CD14-positive monocyte (primary cell): ENCODE measurements at regions not wholly inside any gene's neighbourhood (a gene's known extent, or its start where the extent isn't known, plus 50 kb on each side); places are given as distances from the start of the nearest gene placed in this dataset.

Experiments used
- DNase-seq, 3 donors: peaks; one replicate each; pipeline ENCODE4 v3.0.0-alpha.2; 2011 to 2022
- H2AFZ ChIP-seq: 2 replicates; pipeline ENCODE4 v1.6.0; 2012; ENCODE audit warnings: mild to moderate bottlenecking, low read depth, low read length, inconsistent platforms; ENCODE audit not compliant: insufficient read depth, poor library complexity, severe bottlenecking
- H3K27ac ChIP-seq, 2 donors: 1 replicate in 1 of 2; 2 replicates in 1 of 2; pipeline ENCODE4 v1.5.1; 2012 to 2013; ENCODE audit warnings: low read length in 2 of 2, control low read depth in 1 of 2, inconsistent platforms in 1 of 2, low read depth in 1 of 2, mild to moderate bottlenecking in 1 of 2
- H3K27me3 ChIP-seq, 2 donors: one replicate each; pipeline versions ENCODE4 v1.6.0 to v1.6.1; 2011 to 2013; ENCODE audit warnings: low read length in 2 of 2; ENCODE audit not compliant: control insufficient read depth in 2 of 2, insufficient read depth in 2 of 2
- H3K36me3 ChIP-seq, 2 donors: replicated peaks in 1 of 2; 1 replicate in 1 of 2; 2 replicates in 1 of 2; pipeline versions ENCODE4 v1.5.1 to v1.6.1; 2012 to 2013; ENCODE audit warnings: low read length in 2 of 2, control low read depth in 1 of 2, inconsistent platforms in 1 of 2, mild to moderate bottlenecking in 1 of 2; ENCODE audit not compliant: insufficient read depth in 2 of 2, control insufficient read depth in 1 of 2
- H3K4me1 ChIP-seq, 2 donors: 1 replicate in 1 of 2; 2 replicates in 1 of 2; pipeline versions ENCODE4 v1.5.1 to v1.6.1; 2012 to 2013; ENCODE audit warnings: low read length in 2 of 2, control low read depth in 1 of 2, inconsistent platforms in 1 of 2, mild to moderate bottlenecking in 1 of 2, moderate library complexity in 1 of 2; ENCODE audit not compliant: insufficient read depth in 2 of 2, control insufficient read depth in 1 of 2
- H3K4me2 ChIP-seq: replicated peaks from 2 replicates; pipeline ENCODE3; 2012; ENCODE audit warnings: low read length, moderate library complexity, mild to moderate bottlenecking; ENCODE audit not compliant: poor library complexity, severe bottlenecking; ENCODE audit errors: extremely low read depth
- H3K4me3 ChIP-seq, 3 experiments: fragments of 200-600 bp in 1 of 3; sonication (generic) in 1 of 3; replicated peaks in 1 of 3; 1 replicate in 2 of 3; 2 replicates in 1 of 3; pipeline ENCODE4 v1.5.1; 2011 to 2013; ENCODE audit warnings: low read length in 3 of 3, mild to moderate bottlenecking in 3 of 3, control low read depth in 2 of 3, low read depth in 2 of 3, inconsistent platforms in 1 of 3, moderate library complexity in 1 of 3
- H3K79me2 ChIP-seq: 2 replicates; pipeline ENCODE4 v1.6.0; 2012; ENCODE audit warnings: mild to moderate bottlenecking, control low read depth, inconsistent platforms, low read length, moderate library complexity; ENCODE audit not compliant: insufficient read depth
- H3K9ac ChIP-seq: 2 replicates; pipeline ENCODE4 v1.6.0; 2017; ENCODE audit warnings: low read length, mild to moderate bottlenecking; ENCODE audit not compliant: insufficient read depth, poor library complexity, severe bottlenecking
- H3K9me3 ChIP-seq, 2 donors: replicated peaks in 1 of 2; 1 replicate in 1 of 2; 2 replicates in 1 of 2; pipeline versions ENCODE4 v1.5.1 to v1.6.1; 2012 to 2013; ENCODE audit warnings: low read length in 2 of 2, control low read depth in 1 of 2; ENCODE audit not compliant: control insufficient read depth in 1 of 2, insufficient read depth in 1 of 2
- H4K20me1 ChIP-seq: 2 replicates; pipeline ENCODE4 v1.6.0; 2012; ENCODE audit warnings: mild to moderate bottlenecking, low read length, control low read depth, moderate library complexity; ENCODE audit not compliant: insufficient read depth
- H3K27ac Mint-ChIP-seq, 7 donors: one replicate each; pipeline ENCODE4 v1.8.0; 2020; ENCODE audit warnings: mild to moderate bottlenecking in 7 of 7, mixed read lengths in 7 of 7, moderate library complexity in 6 of 7, inconsistent platforms in 2 of 7
- H3K27me3 Mint-ChIP-seq, 3 donors: one replicate each; pipeline ENCODE4 v1.8.0; 2021 to 2022; ENCODE audit warnings: low read depth in 3 of 3, mild to moderate bottlenecking in 3 of 3, mixed read lengths in 3 of 3, moderate library complexity in 3 of 3, inconsistent platforms in 1 of 3
- H3K36me3 Mint-ChIP-seq, 2 donors: one replicate each; pipeline ENCODE4 v1.8.0; 2020; ENCODE audit warnings: mixed read lengths in 2 of 2, inconsistent platforms in 1 of 2, mild to moderate bottlenecking in 1 of 2
- H3K4me1 Mint-ChIP-seq: one replicate; pipeline ENCODE4 v1.8.0; 2020; ENCODE audit warnings: mild to moderate bottlenecking, mixed read lengths
- H3K4me3 Mint-ChIP-seq, 2 donors: one replicate each; pipeline ENCODE4 v1.8.0; 2020; ENCODE audit warnings: mild to moderate bottlenecking in 2 of 2, mixed read lengths in 2 of 2, moderate library complexity in 1 of 2
- H3K9me3 Mint-ChIP-seq, 7 donors: one replicate each; pipeline ENCODE4 v1.8.0; 2020 to 2022; ENCODE audit warnings: mixed read lengths in 7 of 7, mild to moderate bottlenecking in 6 of 7, moderate library complexity in 6 of 7, inconsistent platforms in 2 of 7
- WGBS: methylation state at CpG from one replicate; pipeline ENCODE4 v1.1.5; 2013; ENCODE audit warnings: missing lambda C conversion rate; ENCODE audit not compliant: insufficient coverage; 5-methylcytosine and 5-hydroxymethylcytosine counted together
- intact Hi-C, 2 donors: fragments of 100-400 bp; cut with micrococcal nuclease; formaldehyde crosslinking; loops; one replicate each; pipeline versions ENCODE4 v1.15.0 to v1.15.1; 2023
- TF ChIP-seq, protein P1 (sequence below): fragments of 200-600 bp; IDR thresholded peaks from one replicate; pipeline ENCODE4 v1.8.0; 2022; ENCODE audit warnings: antibody characterized with exemption, mild to moderate bottlenecking

DNA sequence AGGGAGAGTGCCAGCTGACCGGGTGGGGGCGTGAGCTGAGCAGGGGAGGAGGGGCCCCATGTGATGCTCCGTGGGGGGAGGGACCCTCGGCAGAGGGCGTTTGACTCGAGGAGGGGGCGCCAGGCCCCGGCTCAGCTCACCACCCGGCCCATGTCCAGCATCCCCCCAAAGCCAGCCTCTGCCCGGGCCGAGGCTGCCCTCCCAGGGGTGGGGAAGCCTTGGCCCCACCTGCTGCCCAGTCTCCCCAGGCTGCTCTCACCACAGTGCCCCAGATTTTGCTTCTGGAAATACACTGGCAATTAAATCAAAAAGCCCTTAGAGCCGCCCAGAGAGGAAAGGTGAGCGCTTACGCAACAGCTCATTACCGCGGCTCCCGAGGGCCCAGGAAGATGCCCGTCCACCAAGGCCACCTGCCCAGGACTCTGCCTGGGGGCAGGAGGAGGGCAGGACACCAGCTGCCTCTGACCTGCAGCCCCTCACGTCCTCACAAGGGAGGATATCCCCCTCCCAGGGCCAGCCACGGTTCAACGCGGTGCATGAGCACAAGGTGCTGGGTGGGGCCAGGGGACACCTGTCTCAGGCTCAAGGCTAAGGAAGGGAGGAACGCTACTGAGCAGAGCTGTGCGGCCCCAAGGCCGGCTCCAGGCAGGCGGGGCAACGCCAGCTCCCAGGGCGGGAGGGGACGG is 70.0 kb upstream of the INPP5A start:
- no peak overlapping the region for H2AFZ ChIP-seq

DNA sequence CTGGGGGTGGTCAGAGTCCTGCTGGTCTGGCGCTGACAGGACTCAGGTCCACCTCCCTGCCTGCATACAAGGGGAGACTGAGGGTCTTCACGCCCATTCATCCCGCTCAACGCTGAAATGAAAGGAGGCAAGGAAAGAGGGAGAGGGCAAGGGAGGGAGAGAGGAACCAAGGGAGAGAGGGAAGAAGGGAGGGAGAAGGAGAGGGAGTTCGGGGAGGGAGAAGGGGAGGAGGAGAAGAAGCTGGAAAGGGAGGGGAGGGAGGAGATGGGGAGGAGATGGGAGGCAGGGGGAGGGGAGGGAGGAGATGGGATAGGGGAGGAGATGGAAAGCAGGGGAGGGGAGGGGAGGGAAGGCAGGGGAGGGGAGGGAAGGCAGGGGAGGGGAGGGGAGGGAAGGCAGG is 69.4 kb upstream of the INPP5A start:
- no peak overlapping the region for H3K4me2 ChIP-seq
- no peak overlapping the region for H3K27ac Mint-ChIP-seq
- H3K9ac ChIP-seq: no peak overlapping the region

More for the DNA sequence above, 70.0 kb upstream of the INPP5A start:
- no peak overlapping the region for H3K27ac Mint-ChIP-seq
- H3K4me1 ChIP-seq: no peaks in the 10 kb centered on the region
- H3K27ac ChIP-seq: no peak overlapping the region
- no peaks in the 10 kb centered on the region for H3K4me1 Mint-ChIP-seq
- H3K4me3 Mint-ChIP-seq: no peak overlapping the region
- no peaks in the 10 kb centered on the region for H3K36me3 Mint-ChIP-seq
- H4K20me1 ChIP-seq: no peaks in the 10 kb centered on the region
- TF ChIP-seq, protein P1, sequence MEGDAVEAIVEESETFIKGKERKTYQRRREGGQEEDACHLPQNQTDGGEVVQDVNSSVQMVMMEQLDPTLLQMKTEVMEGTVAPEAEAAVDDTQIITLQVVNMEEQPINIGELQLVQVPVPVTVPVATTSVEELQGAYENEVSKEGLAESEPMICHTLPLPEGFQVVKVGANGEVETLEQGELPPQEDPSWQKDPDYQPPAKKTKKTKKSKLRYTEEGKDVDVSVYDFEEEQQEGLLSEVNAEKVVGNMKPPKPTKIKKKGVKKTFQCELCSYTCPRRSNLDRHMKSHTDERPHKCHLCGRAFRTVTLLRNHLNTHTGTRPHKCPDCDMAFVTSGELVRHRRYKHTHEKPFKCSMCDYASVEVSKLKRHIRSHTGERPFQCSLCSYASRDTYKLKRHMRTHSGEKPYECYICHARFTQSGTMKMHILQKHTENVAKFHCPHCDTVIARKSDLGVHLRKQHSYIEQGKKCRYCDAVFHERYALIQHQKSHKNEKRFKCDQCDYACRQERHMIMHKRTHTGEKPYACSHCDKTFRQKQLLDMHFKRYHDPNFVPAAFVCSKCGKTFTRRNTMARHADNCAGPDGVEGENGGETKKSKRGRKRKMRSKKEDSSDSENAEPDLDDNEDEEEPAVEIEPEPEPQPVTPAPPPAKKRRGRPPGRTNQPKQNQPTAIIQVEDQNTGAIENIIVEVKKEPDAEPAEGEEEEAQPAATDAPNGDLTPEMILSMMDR: no peak
- H3K27me3 ChIP-seq: peaks cover 0 to 2% of the 10 kb centered on the region in 2 donors
- H3K36me3 ChIP-seq: no peaks in the 10 kb centered on the region
- no peaks in the 10 kb centered on the region for H3K79me2 ChIP-seq
- whole genome bisulfite sequencing: 54% methylated on average over 18 of the region's 29 CpGs
- H3K9ac ChIP-seq: no peak overlapping the region
- H3K4me2 ChIP-seq: no peak overlapping the region
- peaks cover 0 to 17% of the 10 kb centered on the region in 2 donors for H3K9me3 ChIP-seq
- H3K4me3 ChIP-seq: no peak overlapping the region
- H3K9me3 Mint-ChIP-seq: peaks cover 0 to 18% (median 10%) of the 10 kb centered on the region in 7 donors
- intact Hi-C loops: no loop called here
- no peak for DNase-seq
- peaks cover 4 to 7% (median 6%) of the 10 kb centered on the region in 3 donors for H3K27me3 Mint-ChIP-seq

More for the DNA sequence above, 69.4 kb upstream of the INPP5A start:
- WGBS: 90% methylated on average over 2 of the region's 5 CpGs
- Histone ChIP-seq H3K4me1 (no peaks in the 10 kb centered on the region), H3K79me2 (no peaks in the 10 kb centered on the region), H3K27ac (no peak overlapping the region), H3K4me3 (no peak overlapping the region), H3K27me3 (peaks cover 0 to 2% of the 10 kb centered on the region in 2 donors), H4K20me1 (no peaks in the 10 kb centered on the region), H3K9me3 (peaks cover 0 to 17% of the 10 kb centered on the region in 2 donors), H2AFZ (no peak overlapping the region), H3K36me3 (no peaks in the 10 kb centered on the region)
- H3K4me1 Mint-ChIP-seq: no peaks in the 10 kb centered on the region
- DNase-seq: no peak
- no peak overlapping the region for H3K4me3 Mint-ChIP-seq
- intact Hi-C loops: no loop called here
- TF ChIP-seq, protein P1: no peak
- H3K9me3 Mint-ChIP-seq: peaks cover 0 to 19% (median 10%) of the 10 kb centered on the region in 7 donors
- H3K27me3 Mint-ChIP-seq: peaks cover 6 to 7% (median 6%) of the 10 kb centered on the region in 3 donors
- H3K36me3 Mint-ChIP-seq: no peaks in the 10 kb centered on the region
